Gastroesophageal sphincter (tissue), 4 donors: ENCODE measurements at regions not wholly inside any gene's neighbourhood (a gene's known extent, or its start where the extent isn't known, plus 50 kb on each side); places are given as distances from the start of the nearest gene placed in this dataset.

Experiments used
- ATAC-seq: fragments of 150-250 bp; one replicate; pipeline ENCODE4 v1.9.1; 2016; ENCODE audit warnings: mild to moderate bottlenecking, moderate library complexity
- H3K27ac ChIP-seq, 4 donors: fragments of 200-600 bp; sonication (generic) in 3 of 4; 1 replicate in 3 of 4; 2 replicates in 1 of 4; pipeline ENCODE4 v1.5.1; 2016 to 2019
- H3K27me3 ChIP-seq: fragments of 200-600 bp; sonication (generic); one replicate; pipeline ENCODE4 v1.5.1; 2019
- H3K36me3 ChIP-seq, 2 donors: fragments of 200-600 bp; sonication (generic); one replicate each; pipeline ENCODE4 v1.5.1; 2019; ENCODE audit warnings: control low read depth in 1 of 2
- H3K4me1 ChIP-seq, 3 donors: fragments of 200-600 bp; sonication (generic); 1 replicate in 2 of 3; 2 replicates in 1 of 3; pipeline ENCODE4 v1.5.1; 2016 to 2019; ENCODE audit warnings: control low read depth in 2 of 3
- H3K4me3 ChIP-seq, 2 donors: fragments of 200-600 bp; sonication (generic); one replicate each; pipeline ENCODE4 v1.5.1; 2019; ENCODE audit warnings: mild to moderate bottlenecking in 1 of 2, moderate library complexity in 1 of 2
- H3K9me3 ChIP-seq, 3 donors: fragments of 200-600 bp; sonication (generic); one replicate each; pipeline ENCODE4 v1.5.1; 2017 to 2019; ENCODE audit warnings: control low read depth in 2 of 3
- CTCF ChIP-seq, 4 experiments: fragments of 200-600 bp in 2 of 4; fragments of 450-650 bp in 2 of 4; sonication (generic) in 1 of 4; IDR thresholded peaks; one replicate each; pipeline ENCODE4 v1.5.1; 2017 to 2019; ENCODE audit warnings: antibody characterized with exemption in 4 of 4, mild to moderate bottlenecking in 2 of 4, moderate library complexity in 2 of 4
- EP300 ChIP-seq: sonication (generic); formaldehyde crosslinking; IDR thresholded peaks from one replicate; pipeline ENCODE4 v1.6.1; 2017; ENCODE audit warnings: antibody characterized with exemption, mild to moderate bottlenecking
- POLR2A ChIP-seq, 2 donors: fragments of 450-650 bp; IDR thresholded peaks; one replicate each; pipeline ENCODE4 v1.6.1; 2017; ENCODE audit warnings: antibody characterized with exemption in 2 of 2, mild to moderate bottlenecking in 2 of 2, moderate library complexity in 1 of 2
- POLR2AphosphoS5 ChIP-seq: sonication (generic); formaldehyde crosslinking; IDR thresholded peaks from one replicate; pipeline ENCODE4 v1.6.1; 2017; ENCODE audit warnings: antibody characterized with exemption
- WGBS, 2 donors: methylation state at CpG; one replicate each; pipeline ENCODE4 v1.1.5; 2018; ENCODE audit warnings: low coverage in 1 of 2; 5-methylcytosine and 5-hydroxymethylcytosine counted together

- H3K36me3 ChIP-seq, result no peaks in the 10 kb centered on the region
- no peak for TF ChIP-seq POLR2A (IDR thresholded peaks at IDR 0.05)
- no peak for TF ChIP-seq EP300
- TF ChIP-seq CTCF (IDR thresholded peaks at IDR 0.05), result no peak
- TF ChIP-seq POLR2AphosphoS5, result no peak
- no peak overlapping the region for H3K27ac ChIP-seq
- no peak for ATAC-seq
- no peak overlapping the region for H3K4me3 ChIP-seq
- H3K27me3 ChIP-seq, result peaks cover 46% of the 10 kb centered on the region
- H3K9me3 ChIP-seq, result peaks cover 0 to 21% (median 0%) of the 10 kb centered on the region in 3 donors
- no peaks in the 10 kb centered on the region for H3K4me1 ChIP-seq
- 79 to 83% methylated on average over 2 to 6 of the region's 6 CpGs for WGBS, 2 donors
These were observed 260.7 kb upstream of the CSF3R start for GRCh38 chr1:36743286-36744005.

GRCh38 chr1:36741066-36741465 is 258.4 kb upstream of the CSF3R start:
- no peaks in the 10 kb centered on the region for H3K36me3 ChIP-seq
- WGBS, 2 donors, result 75% methylated on average over 1 of the region's 1 CpG; no CpG with 5 or more reads in 1 of the 2 donors
- H3K27ac ChIP-seq, result no peak overlapping the region
- TF ChIP-seq POLR2A (IDR thresholded peaks at IDR 0.05) (no peak), EP300 (no peak), CTCF (IDR thresholded peaks at IDR 0.05) (no peak), POLR2AphosphoS5 (no peak)
- peaks cover 68% of the 10 kb centered on the region for H3K27me3 ChIP-seq
- H3K4me3 ChIP-seq, result no peak overlapping the region
- no peak for ATAC-seq
- H3K4me1 ChIP-seq, result no peaks in the 10 kb centered on the region
- peaks cover 0 to 21% (median 0%) of the 10 kb centered on the region in 3 donors for H3K9me3 ChIP-seq

GRCh38 chr1:36740446-36740845 is 257.7 kb upstream of the CSF3R start:
- no peaks in the 10 kb centered on the region for H3K4me1 ChIP-seq
- ATAC-seq, result no peak
- no peak for TF ChIP-seq POLR2A (IDR thresholded peaks at IDR 0.05)
- TF ChIP-seq POLR2AphosphoS5, result no peak
- no peak for TF ChIP-seq CTCF (IDR thresholded peaks at IDR 0.05)
- no peak for TF ChIP-seq EP300
- no peaks in the 10 kb centered on the region for H3K36me3 ChIP-seq
- H3K9me3 ChIP-seq, result peaks cover 0 to 21% (median 0%) of the 10 kb centered on the region in 3 donors
- no peak overlapping the region for H3K4me3 ChIP-seq
- H3K27me3 ChIP-seq, result peaks cover 72% of the 10 kb centered on the region
- WGBS, 2 donors, result no CpG with 5 or more reads among the region's 1 CpG
- no peak overlapping the region for H3K27ac ChIP-seq

GRCh38 chr1:36739703-36740289 is 257.1 kb upstream of the CSF3R start:
- 25% methylated on average over 5 of the region's 6 CpGs; no CpG with 5 or more reads in 1 of the 2 donors for WGBS, 2 donors
- no peak for ATAC-seq
- Histone ChIP-seq H3K27me3 (peaks cover 75% of the 10 kb centered on the region), H3K27ac (no peak overlapping the region), H3K9me3 (peaks cover 0 to 21% (median 0%) of the 10 kb centered on the region in 3 donors), H3K4me1 (no peaks in the 10 kb centered on the region), H3K36me3 (no peaks in the 10 kb centered on the region), H3K4me3 (no peak overlapping the region)
- TF ChIP-seq CTCF (IDR thresholded peaks at IDR 0.05) (no peak), EP300 (no peak), POLR2A (IDR thresholded peaks at IDR 0.05) (no peak), POLR2AphosphoS5 (no peak)

- no peak for ATAC-seq
These were observed 255.5 kb upstream of the CSF3R start for GRCh38 chr1:36738245-36738644.

More at GRCh38 chr1:36738245-36738644, 255.5 kb upstream of the CSF3R start:
- Histone ChIP-seq H3K9me3 (peaks cover 0 to 13% (median 0%) of the 10 kb centered on the region in 3 donors), H3K4me1 (no peaks in the 10 kb centered on the region), H3K27ac (no peak overlapping the region), H3K36me3 (no peaks in the 10 kb centered on the region), H3K27me3 (peaks cover 82% of the 10 kb centered on the region), H3K4me3 (no peak overlapping the region)
- TF ChIP-seq POLR2AphosphoS5 (no peak), POLR2A (IDR thresholded peaks at IDR 0.05) (no peak), EP300 (no peak), CTCF (IDR thresholded peaks at IDR 0.05) (no peak)
- 0% methylated on average over 1 of the region's 5 CpGs; no CpG with 5 or more reads in 1 of the 2 donors for WGBS, 2 donors
